T-helper 1 cell (primary cell): ENCODE measurements at regions not wholly inside any gene's neighbourhood (a gene's known extent, or its start where the extent isn't known, plus 50 kb on each side); places are given as distances from the start of the nearest gene placed in this dataset.

ENCODE experiments used
- DNase-seq, 5 donors: peaks; one replicate each; pipeline ENCODE4 v3.0.0-alpha.2; 2012 to 2020

- no peak for DNase-seq
Measured at GRCh38 chr19:28920269-28921066, 292.5 kb downstream of the UQCRFS1 start.

DNA sequence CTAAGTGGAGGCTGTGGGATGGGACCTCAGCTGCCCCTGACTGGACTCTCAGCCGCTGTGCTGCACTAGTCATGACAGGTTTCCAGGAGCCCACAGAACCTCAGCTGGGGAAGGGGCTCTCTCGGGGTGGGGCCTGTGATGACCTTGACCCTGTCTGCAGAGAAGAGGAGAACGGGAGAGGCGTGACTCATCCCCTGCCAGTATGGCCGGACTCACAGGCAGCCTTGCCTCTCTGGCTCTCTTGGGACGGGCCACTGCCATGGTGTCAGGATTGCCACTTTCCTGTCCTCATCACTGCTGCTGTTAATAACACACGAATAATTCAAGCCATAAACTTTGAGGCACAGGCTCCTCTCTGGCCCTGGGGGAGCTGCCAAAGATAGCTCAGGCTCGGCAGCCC, 295.3 kb downstream of the UQCRFS1 start:
- DNase-seq: no peak

DNA sequence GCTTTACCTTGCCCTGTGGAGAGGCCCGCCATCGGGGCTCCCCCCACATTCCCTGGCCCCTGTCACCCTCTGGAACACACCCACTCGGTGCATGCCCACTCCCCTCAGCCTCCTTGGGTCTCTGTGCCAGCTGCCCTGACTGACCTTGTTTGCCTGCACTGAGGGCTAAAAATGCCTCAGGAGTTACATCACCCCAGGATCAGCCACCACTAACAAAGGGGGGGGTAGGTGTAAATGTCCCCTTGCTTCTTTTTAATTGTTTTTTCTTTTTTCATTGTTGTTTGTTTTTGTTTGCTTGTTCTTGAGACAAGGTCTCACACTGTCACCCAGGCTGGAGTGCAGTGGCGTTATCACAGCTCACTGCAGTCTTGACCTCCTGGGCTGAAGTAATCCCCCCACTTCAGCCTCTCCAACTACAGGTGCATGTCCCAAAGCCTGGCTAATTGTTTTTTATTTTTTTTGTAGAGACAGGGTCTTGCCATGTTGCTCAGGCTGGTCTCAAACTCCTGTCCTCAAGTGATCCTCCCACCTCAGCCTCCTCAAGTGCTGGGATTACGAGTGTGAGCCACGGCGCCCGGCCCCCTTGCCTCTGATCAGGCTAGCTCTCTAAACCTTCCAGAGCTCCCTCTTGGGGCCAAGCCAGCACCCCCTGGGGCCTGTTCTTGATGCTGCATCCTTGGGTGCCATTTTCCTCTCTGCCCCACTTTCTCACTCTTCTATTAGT, 297.1 kb downstream of the UQCRFS1 start:
- DNase-seq: no peak

GRCh38 chr19:28915202-28915601, 297.7 kb downstream of the UQCRFS1 start:
- no peak for DNase-seq

DNA sequence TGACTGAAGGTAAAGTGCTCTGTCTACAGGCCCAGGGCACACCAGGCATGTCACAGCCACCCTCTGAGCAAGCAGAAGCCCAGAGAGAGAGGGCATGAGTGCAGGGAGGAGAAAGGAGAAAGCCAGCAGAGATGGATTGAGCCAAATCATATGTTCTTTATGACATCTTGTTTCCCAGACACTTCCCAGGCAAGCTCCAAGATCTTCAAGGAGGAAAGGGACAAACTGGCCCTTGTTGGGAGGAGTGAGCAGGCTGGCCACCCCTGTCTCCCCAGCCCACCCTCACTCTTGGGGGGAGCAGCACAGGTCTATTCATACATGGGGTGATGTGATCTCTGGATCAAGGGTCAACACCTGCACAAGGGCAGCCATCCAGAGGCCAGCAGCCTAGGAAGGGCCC, 298.8 kb downstream of the UQCRFS1 start:
- no peak for DNase-seq

GRCh38 chr19:28913626-28914025, 299.3 kb downstream of the UQCRFS1 start:
- no peak for DNase-seq

DNA sequence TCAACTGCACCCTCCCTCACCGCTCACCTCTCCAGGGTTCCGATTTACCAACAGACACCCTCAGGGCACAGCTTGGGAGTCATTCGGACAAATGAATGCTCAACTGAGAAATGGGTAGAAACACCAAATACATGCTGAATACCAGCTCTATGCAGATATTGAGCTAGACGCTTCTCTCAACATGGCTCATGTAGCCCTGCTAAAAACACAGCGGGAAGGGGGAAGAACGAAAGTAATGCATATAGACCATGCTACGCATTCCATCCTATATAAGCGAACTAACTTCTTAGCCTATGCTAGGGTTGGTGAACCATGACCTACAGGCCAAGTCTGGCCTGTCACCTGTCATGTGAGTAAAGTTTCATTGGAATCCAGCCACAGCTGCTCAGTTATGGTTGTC, 304.0 kb downstream of the UQCRFS1 start:
- DNase-seq: no peak

- no peak for DNase-seq
Measured at GRCh38 chr19:28907534-28907933, 305.4 kb downstream of the UQCRFS1 start.

DNA sequence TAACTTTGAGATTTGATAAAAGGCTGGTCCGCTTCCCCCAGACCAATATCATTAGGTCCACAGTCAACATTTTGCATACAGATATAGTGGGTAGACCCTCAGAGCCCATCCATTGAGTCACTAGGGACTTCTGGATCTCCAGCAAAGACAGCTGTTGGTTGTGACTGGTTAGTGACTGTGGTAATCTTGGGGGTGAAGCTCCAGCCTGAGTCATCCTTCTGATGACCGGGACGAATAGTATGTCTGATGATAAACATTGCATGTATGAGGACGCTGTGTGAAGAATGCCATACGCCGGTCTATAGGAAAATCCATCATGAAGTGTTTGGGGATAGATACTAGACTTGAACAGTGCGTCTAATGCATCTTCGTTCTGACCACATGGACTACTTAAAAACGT, 307.0 kb downstream of the UQCRFS1 start:
- no peak for DNase-seq

- no peak for DNase-seq
Measured at GRCh38 chr19:28899703-28900102, 313.2 kb downstream of the UQCRFS1 start.

DNA sequence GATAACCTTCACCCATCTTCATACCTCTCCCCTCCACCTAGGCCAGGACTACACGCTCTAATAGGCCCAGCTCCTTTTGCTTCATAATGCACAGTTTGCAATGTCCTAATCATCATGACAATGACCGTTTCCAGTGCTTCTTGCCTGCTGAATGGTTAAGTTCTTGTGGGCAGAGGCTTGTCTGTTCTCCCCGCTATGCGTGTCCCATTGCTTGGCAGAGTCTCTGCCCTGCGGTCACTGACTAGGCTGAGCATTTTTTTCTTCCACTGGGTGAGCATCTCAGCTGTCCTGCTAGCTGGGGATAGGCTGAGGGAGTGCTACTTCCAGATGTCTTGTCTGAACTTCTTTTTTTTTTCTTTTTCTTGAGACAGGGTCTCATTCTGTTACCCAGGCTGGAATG, 314.7 kb downstream of the UQCRFS1 start:
- no peak for DNase-seq

DNA sequence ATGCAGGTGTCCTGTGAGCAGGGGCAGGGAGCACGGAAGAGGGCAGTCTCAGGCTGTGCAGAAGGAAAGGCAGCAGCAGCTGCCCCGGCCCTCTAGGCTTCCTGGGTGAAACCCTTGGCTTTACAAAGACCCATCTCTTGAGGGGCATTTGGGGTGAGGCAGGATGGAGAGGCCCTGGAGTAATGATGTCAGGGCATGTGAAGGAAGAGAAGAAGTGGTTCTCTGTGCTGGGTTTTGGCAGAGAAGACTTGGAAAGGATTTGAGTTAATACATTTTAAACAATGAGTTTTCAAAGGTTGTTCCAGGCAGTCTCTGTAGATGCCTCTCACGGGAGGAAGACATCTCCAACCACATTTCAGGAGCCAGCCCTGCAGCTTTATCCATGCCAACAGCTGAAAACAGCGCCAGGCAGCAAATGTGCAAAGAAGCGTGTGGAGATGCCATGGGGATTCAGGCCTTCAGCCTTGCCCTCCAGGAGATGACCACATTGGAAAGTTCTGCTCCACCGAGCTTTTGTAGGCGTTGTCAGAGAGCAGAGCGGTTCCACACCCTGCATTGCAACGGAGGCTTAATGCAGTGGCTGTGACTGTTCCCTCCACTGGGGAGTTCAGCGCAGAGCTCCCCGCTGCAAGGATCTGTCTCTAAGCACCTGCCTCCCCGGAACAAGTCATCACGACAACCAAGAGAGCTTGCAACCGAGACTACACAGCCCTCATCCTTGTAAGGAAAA, 322.8 kb downstream of the UQCRFS1 start:
- no peak for DNase-seq

GRCh38 chr19:28887920-28888618, 324.9 kb downstream of the UQCRFS1 start:
- DNase-seq: no peak

GRCh38 chr19:28886708-28887107, 326.2 kb downstream of the UQCRFS1 start:
- DNase-seq: no peak

DNA sequence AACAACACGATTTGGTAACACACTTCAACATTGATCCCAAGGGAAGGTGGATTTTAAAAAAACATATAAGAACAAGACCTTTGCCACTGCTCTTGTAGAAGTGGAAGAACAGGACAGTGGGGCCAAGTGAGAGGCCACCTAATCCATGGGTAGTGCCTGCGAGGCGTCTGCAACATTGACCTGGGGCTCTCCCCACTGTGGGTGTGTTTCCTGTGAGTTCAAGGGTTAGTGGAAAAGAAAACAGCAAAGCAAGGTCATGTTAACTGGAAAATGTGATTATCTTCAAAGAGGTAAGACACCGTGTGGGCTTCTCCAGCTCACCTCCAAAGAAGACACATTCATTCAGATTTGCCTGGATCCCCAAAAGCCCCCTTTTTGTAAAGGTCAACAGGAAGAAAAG, 327.0 kb downstream of the UQCRFS1 start:
- DNase-seq: no peak

DNA sequence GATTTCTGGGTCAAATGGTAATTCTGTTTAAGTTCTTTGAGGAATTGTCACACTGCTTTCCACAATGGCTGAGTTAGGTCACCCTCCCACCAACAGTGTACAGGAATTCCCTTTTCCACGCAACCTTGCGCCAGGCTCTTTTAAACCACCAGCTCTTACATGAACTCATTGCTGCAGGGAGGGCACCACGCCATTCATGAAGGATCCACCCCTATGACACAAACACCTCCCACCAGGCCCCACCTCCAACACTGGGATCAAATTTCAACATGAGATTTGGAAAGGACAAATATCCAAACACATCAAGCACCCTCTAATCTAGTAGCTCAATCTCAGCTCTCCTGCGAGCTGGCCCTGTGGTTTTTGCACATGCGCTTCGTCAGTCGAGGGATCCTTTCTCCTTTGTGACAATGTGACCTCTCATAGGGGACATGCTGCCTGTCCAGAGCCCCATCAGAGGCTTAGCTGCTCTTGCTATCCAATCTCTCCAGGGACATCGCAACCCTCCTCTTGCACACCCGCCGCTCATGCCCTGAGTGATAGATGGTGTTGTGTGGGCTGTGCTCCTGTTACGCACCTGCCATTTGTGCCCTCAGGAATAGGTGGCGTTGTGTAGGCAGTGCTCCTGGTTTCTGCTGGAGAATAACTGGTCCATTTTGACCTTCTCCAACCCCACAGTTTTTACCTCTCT, 328.0 kb downstream of the UQCRFS1 start:
- DNase-seq: no peak

GRCh38 chr19:28883241-28883693, 329.7 kb downstream of the UQCRFS1 start:
- DNase-seq: no peak

DNA sequence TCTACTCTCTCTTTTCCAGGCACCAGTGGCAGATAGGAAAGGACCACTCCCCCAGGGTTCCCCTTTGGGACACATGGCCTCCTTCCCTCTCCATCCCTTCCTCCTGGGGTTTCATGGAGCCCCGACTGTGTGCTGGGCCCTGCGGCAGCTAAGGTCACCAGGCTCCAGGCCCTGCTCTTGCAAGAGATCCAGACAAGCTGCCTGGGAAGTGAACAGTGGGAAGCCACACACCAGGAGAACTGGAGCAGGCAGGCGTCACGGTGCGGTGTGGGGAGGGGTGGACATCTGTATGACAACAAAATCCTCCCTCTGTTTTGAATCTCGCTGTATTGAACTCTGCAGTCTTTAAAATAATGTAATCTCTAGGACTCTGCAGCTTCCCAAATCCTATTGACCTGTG, 330.1 kb downstream of the UQCRFS1 start:
- no peak for DNase-seq

- no peak for DNase-seq
Measured at GRCh38 chr19:28881616-28882015, 331.3 kb downstream of the UQCRFS1 start.

DNA sequence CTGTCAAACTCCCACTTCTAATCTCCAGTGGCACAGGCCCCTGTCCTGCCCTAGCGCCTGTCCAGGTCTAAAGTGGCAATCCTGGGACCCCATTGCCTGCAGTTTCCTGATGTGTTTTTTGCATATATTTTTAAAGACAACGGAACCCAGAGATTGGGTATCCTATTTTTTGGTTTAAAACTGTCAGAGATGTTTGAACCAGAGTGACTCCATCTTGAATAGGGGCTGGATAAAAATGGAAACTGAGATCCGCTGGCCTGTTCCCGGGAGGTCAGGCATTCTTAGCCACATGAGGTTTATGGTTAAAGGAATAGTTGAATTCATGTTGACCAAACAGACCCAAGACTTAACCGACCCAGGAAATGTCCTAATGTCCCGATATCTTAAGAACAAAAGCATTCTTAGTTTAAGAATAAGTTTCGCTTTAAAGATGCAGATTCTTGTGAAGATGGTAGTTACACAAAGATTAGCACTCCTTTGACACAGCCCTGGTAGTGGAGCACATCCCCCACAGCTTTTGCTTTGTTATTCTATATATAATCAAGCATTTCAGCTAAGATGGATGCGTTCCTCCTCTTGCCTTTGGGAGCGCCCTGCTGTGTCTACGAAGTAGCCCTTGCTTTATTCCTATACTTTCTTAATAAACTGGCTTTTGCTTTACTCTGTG, 332.1 kb downstream of the UQCRFS1 start:
- DNase-seq: no peak

- DNase-seq: peak in 3 of 5 donors; percentile 22 to 44 (median 43)
Measured at GRCh38 chr19:28878862-28879566, 333.9 kb downstream of the UQCRFS1 start.
